NCI-H2227 treated with DMSO at 0.1 percent for 48 hours (cell line): ENCODE measurements at regions not wholly inside any gene's neighbourhood (a gene's known extent, or its start where the extent isn't known, plus 50 kb on each side); places are given as distances from the start of the nearest gene placed in this dataset.
"Not testable (repeated sequence)": the region's sequence is repeated elsewhere in the genome, so short reads cannot be mapped to it uniquely, and the experiment has no call there.

Experiments used
- DNase-seq: peaks from one replicate; lab custom pipeline; 2025; lab: John Stamatoyannopoulos, UW

DNA sequence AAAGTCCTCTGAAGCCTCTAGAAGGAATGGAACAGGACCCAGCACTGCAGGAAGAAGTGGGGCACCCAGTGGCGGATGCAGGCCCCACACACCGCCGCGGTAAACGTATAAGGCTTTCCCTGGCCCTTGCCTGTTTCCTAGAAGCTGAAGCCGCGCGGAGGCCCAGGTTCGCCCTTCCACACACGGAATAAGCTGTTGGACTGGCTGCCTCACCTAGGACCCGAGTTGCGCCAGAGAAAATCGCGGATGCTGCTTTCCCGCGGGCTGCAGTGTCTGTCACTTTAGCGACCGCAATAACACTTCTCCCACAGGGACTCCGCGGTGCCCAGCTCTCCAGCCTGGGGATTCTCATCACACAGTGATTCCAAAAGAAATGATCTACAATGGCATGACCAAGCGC, 1736.9 kb downstream of the TP53TG3F start:
- DNase-seq, result no peak

DNA sequence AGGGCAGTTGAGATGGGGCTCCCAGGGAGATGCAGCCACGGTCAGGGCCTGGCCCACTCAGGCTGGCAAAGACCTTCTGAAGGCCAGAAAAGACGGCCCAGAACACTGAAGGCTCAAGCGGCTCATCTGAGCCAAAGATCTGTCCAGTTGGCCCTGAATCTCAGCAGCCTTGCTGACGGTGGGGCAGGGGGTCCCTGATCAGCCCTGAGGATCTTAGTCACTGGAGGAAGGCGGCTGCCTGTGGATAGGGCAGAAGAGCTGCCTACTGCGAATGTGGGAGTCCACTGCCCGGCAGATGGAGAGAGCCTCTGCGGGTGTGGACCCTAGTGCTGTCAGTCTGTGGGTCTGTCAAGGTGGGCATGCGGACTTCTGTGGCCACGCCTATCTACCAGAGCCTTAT, 1738.2 kb downstream of the TP53TG3F start:
- DNase-seq, result no peak

DNA sequence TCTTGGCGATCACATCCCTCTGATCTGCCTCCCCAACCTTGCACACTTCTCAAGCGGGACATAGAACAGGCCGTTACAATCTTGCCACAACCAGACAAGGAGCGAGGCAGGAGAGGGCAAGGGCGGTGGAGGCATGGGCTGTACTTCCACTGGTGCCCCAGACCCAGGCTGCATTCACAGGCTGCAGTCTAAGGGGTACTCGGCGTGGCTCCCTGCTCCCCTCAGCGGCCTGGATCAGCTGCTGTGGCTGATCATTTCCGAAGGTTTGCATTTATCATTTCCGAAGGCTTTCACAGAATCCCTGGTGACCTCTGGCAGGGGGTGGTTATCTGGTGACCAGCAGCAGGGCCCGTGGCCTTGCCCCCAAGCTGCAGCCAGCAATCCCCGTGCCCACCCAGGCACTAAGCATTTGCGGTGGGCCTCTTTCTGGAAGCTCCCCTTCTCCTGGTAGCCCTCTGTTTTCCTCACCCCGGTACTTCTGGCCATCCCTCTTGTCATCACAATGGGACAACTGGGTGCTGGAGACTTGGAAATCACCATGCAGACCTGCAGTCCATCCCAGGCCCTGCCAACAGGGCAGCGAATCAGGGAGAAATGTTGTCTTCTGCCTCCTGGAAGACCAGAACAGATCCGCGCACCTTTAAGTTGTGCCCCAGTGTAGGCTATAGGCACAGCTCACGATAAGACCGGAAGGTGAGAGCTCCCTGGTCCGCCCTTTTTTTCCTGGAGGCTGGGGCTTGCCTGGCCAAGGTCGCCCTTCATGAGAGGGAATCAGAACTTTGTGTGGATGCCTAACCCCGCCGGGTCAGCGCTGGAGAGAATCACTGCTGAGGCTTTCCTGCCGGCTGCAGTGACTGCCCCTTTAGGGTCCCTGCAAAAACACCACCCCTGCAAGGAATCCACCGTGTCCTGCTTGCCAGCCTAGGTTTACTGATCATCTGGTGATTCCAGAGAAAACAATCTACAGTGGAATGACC, 1739.1 kb downstream of the TP53TG3F start:
- DNase-seq, result no peak

DNA sequence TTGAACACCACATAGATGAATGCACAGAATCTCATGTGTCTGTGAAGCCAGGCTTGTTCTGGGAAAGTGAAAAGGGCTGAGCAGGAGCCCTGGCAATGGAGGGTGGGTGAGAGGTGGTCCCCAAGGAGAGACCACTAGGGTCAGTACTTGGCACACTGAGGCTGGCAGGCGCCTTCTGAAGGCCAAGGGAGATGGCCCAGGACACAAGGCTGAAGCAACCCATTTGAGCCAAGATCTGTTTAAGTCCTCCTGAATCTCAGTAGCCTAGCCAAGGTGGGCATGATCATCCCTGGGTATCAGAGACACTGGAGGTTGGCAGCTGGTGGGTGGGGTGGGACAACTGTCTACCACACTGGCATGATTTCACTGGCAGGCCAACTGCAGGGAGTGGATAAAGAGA, 1741.2 kb downstream of the TP53TG3F start:
- no peak for DNase-seq

DNA sequence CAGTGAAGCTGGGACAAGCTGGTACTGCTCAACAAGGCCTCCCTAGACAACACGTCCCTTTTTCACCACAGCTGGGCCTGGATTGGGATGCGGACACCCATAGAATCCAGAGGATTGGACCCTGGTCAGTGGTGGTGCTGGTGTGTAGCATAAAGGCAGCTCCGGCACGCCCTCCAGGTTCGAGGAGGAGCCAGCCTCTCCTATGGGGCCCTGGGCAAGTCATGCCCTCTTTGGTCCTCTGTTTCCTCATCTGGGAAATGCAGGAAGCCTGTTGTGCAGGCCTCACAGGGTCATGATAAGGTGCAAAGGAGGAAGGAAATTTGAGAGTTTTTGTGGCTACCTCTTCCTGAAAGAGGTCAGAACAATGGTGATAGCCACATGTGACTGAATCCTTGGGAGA, 1741.7 kb downstream of the TP53TG3F start:
- DNase-seq, result no peak

DNA sequence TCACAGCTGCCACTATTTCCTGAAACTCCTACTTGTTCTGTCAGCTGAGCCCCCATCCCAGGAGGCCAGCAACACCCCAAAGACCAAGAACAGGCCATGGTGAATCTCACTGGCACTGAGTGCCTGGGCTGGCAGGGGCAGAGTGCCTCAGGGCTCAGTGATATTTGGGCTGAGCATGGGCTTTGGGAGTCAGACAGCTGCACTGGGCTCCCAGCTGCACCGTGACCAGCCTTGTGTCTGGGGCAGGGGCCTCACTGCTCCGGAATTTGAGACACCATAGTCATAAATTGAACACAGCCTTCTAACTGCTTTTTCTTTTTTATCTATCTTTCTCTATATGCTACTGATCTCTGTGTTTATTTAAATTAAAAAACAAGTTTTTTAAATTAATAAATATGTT, 1744.2 kb downstream of the TP53TG3F start:
- no peak for DNase-seq

DNA sequence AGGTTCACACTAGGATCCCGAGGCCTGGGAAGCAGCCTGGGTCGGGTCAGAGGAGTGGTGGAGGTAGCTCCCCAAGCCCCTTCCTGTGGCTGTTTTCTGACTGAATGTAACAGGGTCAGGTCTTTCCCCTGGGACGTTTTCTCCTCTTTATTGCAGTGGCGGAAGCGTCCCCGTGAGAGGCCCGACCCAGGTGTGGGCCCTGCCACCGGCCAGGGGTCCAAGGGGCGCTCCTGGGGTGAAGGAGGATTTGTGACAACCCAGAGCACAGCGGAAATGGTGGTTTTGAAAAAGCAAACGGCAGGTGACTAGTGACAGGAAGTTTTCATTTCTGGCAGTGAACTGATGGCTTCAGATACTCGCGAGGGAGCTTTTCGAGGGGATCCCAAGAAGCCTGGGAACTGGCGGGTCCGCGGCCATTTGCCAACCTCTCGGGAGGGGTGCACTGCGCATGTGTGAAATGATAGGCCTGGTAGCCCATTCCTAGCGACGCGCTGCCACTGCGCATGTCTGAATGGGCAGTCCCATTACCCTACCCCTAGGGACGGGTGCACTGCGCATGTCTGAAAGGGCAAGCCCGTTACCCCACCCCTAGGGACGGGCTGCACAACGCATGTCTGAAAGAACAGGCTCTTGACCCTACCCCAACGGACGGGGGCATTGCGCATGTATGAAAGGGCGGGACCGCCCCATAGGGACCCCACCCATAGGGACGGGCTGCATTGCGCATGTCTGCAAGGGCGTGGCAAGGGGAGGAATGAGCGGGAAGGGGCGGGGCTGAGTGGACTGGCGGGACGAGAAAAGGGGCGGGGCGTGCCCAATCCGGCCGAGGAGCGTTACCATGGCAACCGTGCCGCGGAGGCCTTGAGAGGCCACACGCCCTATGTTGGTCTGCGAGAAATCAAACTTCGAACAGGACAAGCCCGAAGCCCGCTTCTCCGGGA, 1747.9 kb downstream of the TP53TG3F start:
- DNase-seq, result peak; percentile 99

DNA sequence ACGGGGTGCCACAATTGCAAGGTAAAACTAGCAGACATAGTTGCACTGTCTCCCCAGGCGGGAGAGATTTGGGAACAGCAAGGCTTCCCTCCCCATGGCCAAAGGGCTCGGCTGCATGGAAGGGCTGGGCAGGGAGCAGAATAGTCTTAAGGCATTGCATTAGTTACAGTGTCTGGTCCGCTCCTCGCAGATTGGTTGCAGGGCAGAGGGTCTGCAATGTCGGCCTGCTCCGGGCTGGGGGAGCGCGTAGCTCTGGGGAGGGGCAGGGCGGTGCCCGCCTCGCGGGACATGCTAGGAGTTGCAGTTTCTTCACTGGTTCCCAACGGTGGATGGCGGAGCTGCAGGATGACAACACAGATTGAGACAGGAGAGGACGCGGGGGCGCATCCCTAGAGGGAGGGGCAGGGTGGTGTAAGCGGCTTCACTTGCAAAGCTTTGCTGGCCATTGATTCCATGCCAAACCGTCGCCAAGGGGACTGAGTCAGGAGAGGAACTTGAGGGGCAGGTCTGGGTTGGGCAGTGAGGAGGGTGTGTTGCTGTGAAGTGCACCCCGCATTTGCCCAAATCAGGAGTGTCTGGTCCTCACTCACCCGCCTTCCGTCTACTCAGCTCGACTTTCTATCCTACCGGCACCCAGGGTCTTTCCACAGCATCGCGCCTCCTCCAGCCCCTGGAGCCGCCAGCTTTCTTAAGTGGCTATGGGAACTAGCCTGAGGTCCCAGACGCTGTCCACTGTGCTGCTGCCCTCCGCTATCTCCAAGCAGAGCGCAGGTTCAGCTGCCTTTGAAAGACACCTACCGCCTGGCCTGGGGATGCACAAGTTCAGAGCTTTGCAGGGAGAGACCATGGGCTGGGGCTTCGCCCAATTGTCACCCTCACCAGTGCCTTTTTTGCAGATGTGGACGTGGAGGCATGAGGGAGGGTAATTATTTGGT, 1748.9 kb downstream of the TP53TG3F start:
- DNase-seq, result peak; percentile 67

DNA sequence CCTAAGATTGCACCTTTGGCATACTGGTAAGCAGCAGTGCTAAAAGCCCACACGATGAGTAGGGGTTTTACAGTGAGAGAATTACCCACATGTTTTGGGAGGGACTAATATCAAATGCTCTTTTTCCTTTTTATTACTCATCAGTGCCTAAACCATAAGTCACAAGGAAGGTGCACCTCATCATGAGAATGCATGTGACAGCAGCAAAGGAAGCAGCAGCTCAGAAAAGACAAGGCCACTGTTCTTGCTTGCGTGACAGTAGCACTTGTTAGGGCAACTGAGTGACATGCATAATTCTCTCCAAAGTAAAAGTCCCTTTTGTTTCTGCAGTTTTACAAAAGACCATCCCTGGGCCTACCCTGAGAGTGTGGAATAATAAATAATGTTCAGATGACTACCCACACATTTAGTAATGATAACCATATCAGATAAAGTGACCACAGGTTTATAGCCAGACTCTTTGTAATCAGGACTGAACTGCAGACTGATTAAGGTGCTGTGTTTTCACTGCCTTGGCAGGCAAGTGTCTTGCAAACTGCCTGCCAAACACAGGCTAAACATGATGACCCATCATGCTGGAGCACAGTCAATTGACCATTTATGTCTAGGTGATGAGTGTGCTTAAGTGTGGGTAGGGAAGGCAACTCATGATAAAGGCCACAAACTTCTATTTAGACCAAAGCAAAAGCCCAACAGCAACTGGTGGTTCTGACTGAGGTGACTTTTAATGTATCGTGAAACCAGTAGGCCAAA, 1751.4 kb downstream of the TP53TG3F start:
- no peak for DNase-seq

DNA sequence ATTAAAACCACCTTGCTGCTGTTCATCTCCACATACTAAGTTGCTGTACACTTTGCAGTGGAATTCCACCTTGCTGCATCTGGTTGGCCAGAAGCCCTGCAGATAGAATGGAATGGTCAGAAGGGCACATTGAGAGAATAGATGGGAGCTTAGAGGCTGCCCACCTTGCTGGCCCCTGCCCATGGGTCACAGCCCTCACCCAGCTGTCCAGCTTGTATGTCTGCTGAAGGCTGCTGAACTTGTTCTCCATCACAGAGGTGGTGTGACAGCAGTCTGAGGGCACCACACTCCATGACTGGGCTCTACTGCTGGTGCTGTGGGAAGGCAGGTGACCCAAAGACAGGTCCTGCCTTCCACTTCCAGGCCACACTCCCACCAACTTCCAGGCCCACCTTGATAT, 1755.4 kb downstream of the TP53TG3F start:
- no peak for DNase-seq

DNA sequence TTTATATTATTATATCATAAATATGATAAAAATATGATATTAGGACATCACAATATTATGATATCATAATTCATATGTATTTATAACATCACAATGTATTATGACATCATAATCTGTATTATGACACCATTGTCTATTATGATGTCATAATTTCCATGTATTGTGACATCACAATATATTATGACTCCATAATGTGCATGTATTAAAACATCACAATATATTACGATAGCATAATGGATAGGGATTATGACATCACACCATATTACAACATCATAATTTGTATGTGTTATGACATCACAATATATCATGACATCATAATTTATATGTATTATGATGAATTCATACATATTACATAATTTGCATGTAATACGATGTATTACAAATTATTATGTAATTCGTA, 1755.9 kb downstream of the TP53TG3F start:
- no peak for DNase-seq

DNA sequence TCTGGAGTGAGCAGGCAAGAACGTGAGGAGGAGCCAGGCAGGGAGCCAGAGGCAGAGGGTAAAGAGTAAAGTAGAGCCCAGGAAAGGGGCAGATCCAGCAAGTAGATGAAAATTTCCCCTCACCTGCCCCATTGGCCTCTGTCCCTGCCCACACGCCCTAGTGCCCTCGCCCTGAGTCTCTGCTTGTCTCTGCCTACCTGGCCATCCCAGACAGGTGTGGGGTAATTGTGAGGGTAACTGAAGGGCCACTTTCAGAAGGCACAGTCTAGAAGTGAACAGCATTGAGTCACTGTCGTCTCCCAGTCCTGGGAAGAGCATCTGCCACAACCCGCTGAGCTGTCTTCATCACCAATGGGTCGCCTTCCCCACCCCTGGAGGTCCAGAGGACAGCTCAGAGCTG, 1756.8 kb downstream of the TP53TG3F start:
- DNase-seq, result not testable (repeated sequence)

DNA sequence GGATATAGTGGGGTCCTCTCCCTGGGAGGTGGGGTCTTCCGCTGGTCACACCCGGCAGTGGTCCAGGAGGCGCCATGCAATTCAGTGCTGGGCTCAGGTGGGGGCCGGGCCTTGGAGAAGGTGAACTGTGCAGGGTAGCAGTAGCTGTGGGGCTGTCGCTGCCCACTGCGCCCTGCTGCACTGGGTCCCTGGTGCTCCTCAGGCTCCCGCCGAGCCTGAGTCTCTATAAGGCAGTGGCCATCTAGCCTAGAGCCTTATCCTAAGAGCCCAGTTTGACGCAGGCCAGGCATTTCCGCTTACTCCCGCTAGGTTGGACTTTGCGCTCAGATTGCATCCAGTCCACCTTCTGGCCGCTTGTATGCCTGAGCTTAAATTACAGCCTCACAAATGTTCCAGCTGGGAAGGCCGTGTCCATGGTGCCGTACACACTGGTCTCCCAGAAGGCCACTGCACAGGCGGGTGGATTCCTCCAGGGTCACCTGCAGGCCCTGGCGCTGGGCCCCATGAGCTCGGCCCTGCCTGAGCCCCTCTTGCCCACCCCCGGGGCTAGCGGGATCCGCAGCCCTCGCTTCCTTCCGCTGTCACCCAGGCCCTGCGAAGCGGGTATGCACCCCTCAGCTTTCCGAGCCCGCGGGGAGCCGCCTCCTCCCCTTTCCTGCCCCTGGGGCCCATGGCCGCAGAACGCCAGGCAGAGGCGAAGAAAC, 1762.2 kb downstream of the TP53TG3F start:
- no peak for DNase-seq

DNA sequence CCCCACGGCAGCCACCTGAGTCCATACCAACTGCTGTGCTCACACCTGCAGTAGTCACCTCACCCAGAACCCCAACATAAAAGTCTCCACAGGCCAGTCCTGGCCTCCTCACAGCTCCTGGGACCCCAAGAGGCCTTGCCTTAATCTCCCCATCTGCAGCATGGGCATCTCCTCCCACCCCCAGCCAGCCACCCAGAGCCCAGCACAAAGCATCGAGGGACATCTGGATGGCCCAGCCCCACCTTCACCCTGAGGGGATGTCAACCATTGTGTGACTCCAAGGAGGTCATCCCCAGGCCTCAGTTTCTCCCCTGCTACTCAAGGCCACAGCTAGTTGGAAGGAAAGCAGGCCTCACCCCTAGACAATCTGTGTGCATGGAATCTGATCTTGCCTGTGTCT, 1775.3 kb downstream of the TP53TG3F start:
- no peak for DNase-seq

DNA sequence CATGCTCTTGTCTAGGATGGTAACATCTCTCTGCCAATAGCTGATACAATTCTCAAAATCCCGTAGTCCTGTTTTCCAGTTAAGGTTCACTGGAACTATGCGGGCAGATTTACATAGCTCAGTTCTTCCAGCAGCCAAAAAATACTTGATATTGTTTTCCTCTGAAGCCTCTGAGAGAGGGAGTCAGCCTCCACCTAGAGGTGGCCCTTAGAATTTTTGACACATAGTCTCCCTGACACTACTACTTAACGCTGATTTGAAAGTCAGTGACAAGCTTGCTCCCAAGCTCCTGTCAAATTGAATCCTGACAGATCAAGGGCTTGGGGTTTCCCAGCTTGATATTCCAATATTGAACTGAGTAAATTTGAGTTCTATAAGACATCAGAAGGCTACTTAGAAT, 1780.1 kb downstream of the TP53TG3F start:
- DNase-seq, result no peak

DNA sequence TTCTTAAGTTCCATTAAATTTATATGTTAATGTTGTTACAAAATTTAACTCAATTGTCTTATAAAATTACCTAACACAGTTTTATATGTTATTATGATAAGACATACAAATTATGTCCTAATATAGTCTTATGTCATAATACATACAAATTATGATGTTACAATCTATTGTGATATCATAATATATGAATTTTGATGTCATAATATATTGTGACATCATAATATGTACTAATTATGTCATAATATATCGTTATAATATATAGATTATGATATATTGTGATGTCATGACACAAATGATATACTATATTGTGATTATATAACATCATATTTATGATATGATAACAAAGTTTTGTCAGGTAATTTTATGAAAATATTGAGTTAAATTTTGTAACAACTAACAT, 1789.6 kb downstream of the TP53TG3F start:
- DNase-seq, result no peak

DNA sequence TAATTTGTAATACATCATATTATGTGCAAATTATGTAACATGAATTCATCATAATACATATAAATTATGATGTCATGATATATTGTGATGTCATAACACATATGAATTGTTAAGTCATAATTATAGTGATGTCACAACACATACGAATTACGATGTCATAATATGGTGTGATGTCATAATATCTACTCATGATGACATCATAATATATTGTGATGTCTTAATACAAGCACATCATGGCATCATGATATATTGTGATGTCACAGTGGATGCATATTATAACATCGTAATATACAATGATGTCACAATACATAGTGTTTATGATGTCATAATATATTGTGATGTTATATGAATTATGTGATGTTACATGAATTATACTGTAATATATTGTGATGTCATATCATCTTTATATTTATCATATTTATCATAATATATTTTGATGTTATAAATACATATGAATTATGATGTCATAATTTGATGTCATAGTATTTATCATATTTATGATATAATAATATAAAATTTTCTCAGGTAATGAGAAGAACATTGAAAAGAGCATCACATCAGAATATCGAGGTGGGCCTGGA, 1793.0 kb downstream of the TP53TG3F start:
- no peak for DNase-seq

DNA sequence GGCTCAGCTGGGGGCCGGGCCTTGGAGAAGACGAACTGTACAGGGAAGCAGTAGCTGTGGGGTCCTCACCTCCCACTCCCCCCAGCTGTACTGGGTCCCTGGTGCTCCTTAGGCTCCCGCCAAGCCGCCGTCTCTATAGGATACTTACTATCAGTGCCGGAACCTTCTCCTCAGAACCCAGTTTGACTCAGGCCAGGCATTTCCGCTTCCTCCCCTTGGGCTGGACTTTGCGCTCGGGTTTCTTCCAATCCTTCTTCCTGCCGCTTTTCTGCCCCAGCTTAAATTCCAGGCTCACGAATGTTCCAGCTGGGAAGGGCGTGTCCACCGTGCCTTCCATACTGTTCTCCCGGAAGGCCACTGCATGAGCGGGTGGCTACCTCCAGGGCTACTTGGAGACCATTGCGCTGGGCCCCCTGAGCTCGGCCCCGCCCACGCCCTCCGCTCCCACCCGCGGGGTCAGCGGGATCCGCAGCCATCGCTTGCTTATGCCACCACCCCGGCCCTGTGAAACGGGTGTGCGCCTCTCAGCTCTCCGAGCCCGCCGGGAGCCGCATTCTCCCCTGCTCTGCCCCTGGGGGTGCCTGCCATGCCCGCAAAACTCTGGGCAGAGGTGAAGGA, 1795.9 kb downstream of the TP53TG3F start:
- DNase-seq, result peak; percentile 76

DNA sequence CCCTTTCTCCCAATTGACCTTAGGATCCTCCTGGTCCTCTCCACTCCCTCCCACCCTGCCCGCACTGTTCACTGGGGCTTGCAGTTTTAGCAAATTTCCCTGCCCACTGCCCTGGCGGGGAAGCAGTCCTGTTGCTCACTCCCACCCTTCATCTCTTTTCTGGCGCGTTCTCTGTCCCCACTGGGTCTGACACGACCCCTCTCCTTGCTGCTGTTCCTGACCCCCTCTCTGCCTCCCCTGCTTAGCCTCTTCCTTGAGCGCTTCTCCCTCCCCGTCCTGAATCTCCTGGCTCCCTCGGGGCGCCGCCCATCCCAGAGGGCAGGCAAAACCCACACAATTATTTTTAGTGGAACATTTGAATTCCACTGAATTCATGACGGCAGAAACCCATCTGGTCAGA, 1796.4 kb downstream of the TP53TG3F start:
- DNase-seq, result no peak
